SJCRH30 (cell line): ENCODE measurements at regions not wholly inside any gene's neighbourhood (a gene's known extent, or its start where the extent isn't known, plus 50 kb on each side); places are given as distances from the start of the nearest gene placed in this dataset.

Experiments
- DNase-seq, 2 experiments: peaks; one replicate each; pipeline ENCODE4 v3.0.0-alpha.2; 2015 to 2020
- H3K27ac ChIP-seq: fragments of 250-450 bp; sonication (Bioruptor Pico); 2 replicates; pipeline ENCODE4 v1.5.1; 2020; ENCODE audit warnings: mild to moderate bottlenecking, moderate library complexity
- H3K27me3 ChIP-seq: fragments of 250-450 bp; sonication (Bioruptor Pico); 2 replicates; pipeline ENCODE4 v1.5.1; 2020; ENCODE audit warnings: mild to moderate bottlenecking, moderate library complexity
- H3K36me3 ChIP-seq: fragments of 250-450 bp; sonication (Bioruptor Pico); 2 replicates; pipeline ENCODE4 v1.5.1; 2020; ENCODE audit warnings: mild to moderate bottlenecking, moderate library complexity
- H3K4me1 ChIP-seq: fragments of 250-450 bp; sonication (Bioruptor Pico); 2 replicates; pipeline ENCODE4 v1.5.1; 2020; ENCODE audit warnings: mild to moderate bottlenecking, moderate library complexity
- H3K4me3 ChIP-seq: fragments of 250-450 bp; sonication (Bioruptor Pico); 2 replicates; pipeline ENCODE4 v1.5.1; 2020; ENCODE audit warnings: mild to moderate bottlenecking, moderate library complexity
- H3K9me3 ChIP-seq: fragments of 250-450 bp; sonication (Bioruptor Pico); replicated peaks from 2 replicates; pipeline ENCODE4 v1.5.1; 2020; ENCODE audit warnings: mild to moderate bottlenecking, moderate library complexity

GRCh38 chr22:48453171-48453570, 1374.5 kb downstream of the BRD1 start:
- no peak overlapping the region for H3K4me3 ChIP-seq
- no peaks in the 10 kb centered on the region; the same call in 1 of the 2 replicates for H3K9me3 ChIP-seq
- peaks cover 44% of the 10 kb centered on the region for H3K27me3 ChIP-seq
- no peak overlapping the region for H3K27ac ChIP-seq
- no peak for DNase-seq
- H3K4me1 ChIP-seq: no peaks in the 10 kb centered on the region
- H3K36me3 ChIP-seq: no peaks in the 10 kb centered on the region

GRCh38 chr22:48452766-48453165, 1374.9 kb downstream of the BRD1 start:
- Histone ChIP-seq H3K4me1 (no peaks in the 10 kb centered on the region), H3K36me3 (no peaks in the 10 kb centered on the region), H3K9me3 (no peaks in the 10 kb centered on the region; the same call in 1 of the 2 replicates), H3K27me3 (peaks cover 44% of the 10 kb centered on the region), H3K27ac (no peak overlapping the region), H3K4me3 (no peak overlapping the region)
- no peak for DNase-seq

DNA sequence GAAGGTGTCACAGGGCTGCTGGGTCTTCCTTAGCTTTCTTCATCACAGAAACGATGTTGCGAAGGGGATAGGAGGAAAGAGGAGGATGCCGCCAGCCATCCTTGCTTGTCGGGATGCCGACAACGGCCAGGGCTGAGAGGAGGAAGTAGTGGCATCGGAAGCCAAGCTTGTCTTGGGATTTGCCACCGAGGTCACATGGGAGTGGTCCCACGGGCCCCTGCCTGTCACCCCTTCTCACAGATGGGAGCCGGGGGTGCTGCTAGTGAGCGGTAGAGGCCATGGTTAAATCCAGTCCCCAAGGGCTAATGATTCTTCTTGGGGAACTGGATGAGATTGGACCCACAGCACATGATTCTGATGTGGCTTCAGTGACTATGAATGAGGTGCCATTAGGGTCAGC, 1375.8 kb downstream of the BRD1 start:
- no peaks in the 10 kb centered on the region for H3K4me1 ChIP-seq
- DNase-seq: no peak
- no peaks in the 10 kb centered on the region for H3K36me3 ChIP-seq
- no peak overlapping the region for H3K27ac ChIP-seq
- H3K9me3 ChIP-seq: no peaks in the 10 kb centered on the region; the same call in 1 of the 2 replicates
- H3K4me3 ChIP-seq: no peak overlapping the region
- peaks cover 46% of the 10 kb centered on the region for H3K27me3 ChIP-seq

- no peaks in the 10 kb centered on the region; the same call in 1 of the 2 replicates for H3K9me3 ChIP-seq
- peaks cover 48% of the 10 kb centered on the region for H3K27me3 ChIP-seq
- H3K27ac ChIP-seq: no peak overlapping the region
These were observed 1377.4 kb downstream of the BRD1 start for GRCh38 chr22:48450188-48450825.

GRCh38 chr22:48449466-48450187, 1378.0 kb downstream of the BRD1 start:
- Histone ChIP-seq H3K27me3 (peaks cover 55% of the 10 kb centered on the region), H3K9me3 (no peaks in the 10 kb centered on the region; the same call in 1 of the 2 replicates)

More at GRCh38 chr22:48450188-48450825, 1377.4 kb downstream of the BRD1 start:
- no peak overlapping the region for H3K4me3 ChIP-seq
- H3K36me3 ChIP-seq: no peaks in the 10 kb centered on the region
- no peaks in the 10 kb centered on the region for H3K4me1 ChIP-seq
- DNase-seq: no peak

GRCh38 chr22:48448821-48449220, 1378.9 kb downstream of the BRD1 start:
- Histone ChIP-seq H3K27ac (no peak overlapping the region), H3K36me3 (no peaks in the 10 kb centered on the region), H3K4me3 (no peak overlapping the region), H3K9me3 (no peaks in the 10 kb centered on the region; the same call in 1 of the 2 replicates), H3K4me1 (no peaks in the 10 kb centered on the region), H3K27me3 (peaks cover 57% of the 10 kb centered on the region)
- no peak for DNase-seq

More at GRCh38 chr22:48449466-48450187, 1378.0 kb downstream of the BRD1 start:
- H3K36me3 ChIP-seq: no peaks in the 10 kb centered on the region
- H3K27ac ChIP-seq: no peak overlapping the region
- no peak overlapping the region for H3K4me3 ChIP-seq
- no peak for DNase-seq
- no peaks in the 10 kb centered on the region for H3K4me1 ChIP-seq

- no peak overlapping the region for H3K4me3 ChIP-seq
- H3K4me1 ChIP-seq: no peaks in the 10 kb centered on the region
- peaks cover 41% of the 10 kb centered on the region for H3K27me3 ChIP-seq
- H3K9me3 ChIP-seq: no peaks in the 10 kb centered on the region; the same call in 1 of the 2 replicates
- DNase-seq: no peak
- H3K36me3 ChIP-seq: no peaks in the 10 kb centered on the region
- H3K27ac ChIP-seq: no peak overlapping the region
These were observed 1382.4 kb downstream of the BRD1 start for GRCh38 chr22:48445113-48445827.

- Histone ChIP-seq H3K4me3 (no peak overlapping the region), H3K36me3 (no peaks in the 10 kb centered on the region), H3K27ac (no peak overlapping the region), H3K4me1 (no peaks in the 10 kb centered on the region), H3K27me3 (peaks cover 35% of the 10 kb centered on the region), H3K9me3 (no peaks in the 10 kb centered on the region; the same call in 1 of the 2 replicates)
- no peak for DNase-seq
These were observed 1383.2 kb downstream of the BRD1 start for GRCh38 chr22:48444320-48445112.

GRCh38 chr22:48443680-48444079, 1384.0 kb downstream of the BRD1 start:
- peaks cover 34% of the 10 kb centered on the region for H3K27me3 ChIP-seq
- no peak overlapping the region for H3K4me3 ChIP-seq
- no peaks in the 10 kb centered on the region; the same call in 1 of the 2 replicates for H3K9me3 ChIP-seq
- no peak overlapping the region for H3K27ac ChIP-seq
- H3K4me1 ChIP-seq: no peaks in the 10 kb centered on the region
- H3K36me3 ChIP-seq: no peaks in the 10 kb centered on the region
- DNase-seq: no peak

DNA sequence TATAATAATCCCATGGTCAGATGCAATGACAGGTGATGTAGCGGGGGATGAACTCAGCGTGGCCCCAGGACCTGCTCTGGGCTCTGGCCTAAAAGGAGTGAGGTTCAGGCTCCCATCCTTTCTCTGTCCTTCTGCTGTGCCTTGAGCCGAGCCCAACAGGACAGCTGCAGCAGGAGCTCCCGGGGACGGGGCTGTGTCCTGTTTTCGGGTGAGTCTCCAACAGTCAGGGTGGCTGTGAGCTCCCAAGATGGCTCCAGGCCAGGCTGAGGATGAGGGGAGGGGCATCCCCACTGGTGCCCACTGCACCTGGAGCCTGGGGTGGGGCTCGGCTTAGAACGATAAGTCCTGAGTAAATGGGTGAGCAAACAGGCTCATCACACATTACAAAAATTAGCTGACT, 1385.0 kb downstream of the BRD1 start:
- H3K27ac ChIP-seq: no peak overlapping the region
- DNase-seq: no peak
- H3K36me3 ChIP-seq: no peaks in the 10 kb centered on the region
- H3K27me3 ChIP-seq: peaks cover 39% of the 10 kb centered on the region
- H3K4me1 ChIP-seq: no peaks in the 10 kb centered on the region
- no peak overlapping the region for H3K4me3 ChIP-seq
- no peaks in the 10 kb centered on the region for H3K9me3 ChIP-seq

DNA sequence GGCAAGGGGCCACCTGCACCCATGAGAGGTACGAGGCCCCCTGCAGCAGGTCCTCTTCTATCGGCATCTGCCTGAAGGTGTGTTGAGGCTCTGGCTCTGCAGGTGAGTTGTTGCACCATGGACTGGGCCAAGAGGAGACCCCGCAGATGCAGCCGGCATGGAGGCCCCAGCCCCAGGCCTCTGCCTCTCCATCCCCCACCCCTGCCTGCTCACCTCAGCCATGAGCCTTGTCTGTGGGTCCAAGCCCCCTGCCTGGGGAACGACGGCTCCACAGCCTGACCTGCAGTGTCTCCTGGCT, 1386.2 kb downstream of the BRD1 start:
- H3K27ac ChIP-seq: no peak overlapping the region
- H3K4me3 ChIP-seq: no peak overlapping the region
- peaks cover 43% of the 10 kb centered on the region for H3K27me3 ChIP-seq
- H3K36me3 ChIP-seq: no peaks in the 10 kb centered on the region
- H3K4me1 ChIP-seq: no peaks in the 10 kb centered on the region
- H3K9me3 ChIP-seq: no peaks in the 10 kb centered on the region
- DNase-seq: no peak

- H3K36me3 ChIP-seq: no peaks in the 10 kb centered on the region
- no peak overlapping the region for H3K27ac ChIP-seq
- peaks cover 44% of the 10 kb centered on the region for H3K27me3 ChIP-seq
- H3K4me3 ChIP-seq: no peak overlapping the region
- H3K4me1 ChIP-seq: no peaks in the 10 kb centered on the region
- DNase-seq: no peak
- H3K9me3 ChIP-seq: no peaks in the 10 kb centered on the region
These were observed 1386.8 kb downstream of the BRD1 start for GRCh38 chr22:48440673-48441552.

- no peak overlapping the region for H3K27ac ChIP-seq
- peaks cover 47% of the 10 kb centered on the region for H3K27me3 ChIP-seq
- no peaks in the 10 kb centered on the region for H3K9me3 ChIP-seq
- DNase-seq: no peak
- no peaks in the 10 kb centered on the region for H3K36me3 ChIP-seq
- H3K4me3 ChIP-seq: no peak overlapping the region
- H3K4me1 ChIP-seq: no peaks in the 10 kb centered on the region
These were observed 1387.5 kb downstream of the BRD1 start for GRCh38 chr22:48440176-48440575.
